ENCODE measurements at regions not wholly inside any gene's neighbourhood (a gene's known extent, or its start where the extent isn't known, plus 50 kb on each side); places are given as distances from the start of the nearest gene placed in this dataset.

DNA sequence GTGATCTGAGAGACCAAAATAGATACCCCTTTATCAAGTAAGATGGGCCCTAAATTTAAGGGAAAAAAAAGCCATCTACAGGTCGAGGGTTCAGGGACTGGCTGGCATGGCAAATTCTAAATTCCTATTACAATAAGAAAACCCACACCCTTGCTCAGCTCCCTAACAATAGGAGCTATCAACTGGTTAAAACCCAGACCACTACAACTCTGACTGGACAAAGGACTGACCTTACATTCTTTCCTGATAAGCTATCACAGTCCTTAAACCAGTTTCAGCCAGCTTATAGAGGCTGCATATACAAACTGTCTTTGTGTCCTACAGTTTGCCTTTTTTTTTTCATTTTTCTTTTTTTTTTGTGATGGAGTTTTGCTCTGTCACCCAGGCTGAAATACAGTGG, 803.6 kb downstream of the NR2F1-AS1 start:
- no peaks in the 10 kb centered on the region for H3K9me2 ChIP-seq (ENCODE audit: insufficient read depth)
- H4K20me1 ChIP-seq (replicated peaks; ENCODE audit: insufficient read depth), result no peaks in the 10 kb centered on the region
- peaks cover 17% of the 10 kb centered on the region for H3K4me1 ChIP-seq (ENCODE audit: insufficient read depth)
- no peaks in the 10 kb centered on the region for H3K36me3 ChIP-seq (ENCODE audit: insufficient read depth)
- Mint-ChIP-seq H3K4me3 (no peak overlapping the region), H3K36me3 (ENCODE audit: low read depth) (no peaks in the 10 kb centered on the region), H3K9me3 (no peaks in the 10 kb centered on the region), H3K27ac (no peak overlapping the region), H3K27me3 (ENCODE audit: insufficient read depth, low read depth, poor library complexity) (peaks cover 3% of the 10 kb centered on the region), H3K4me1 (peaks cover 27% of the 10 kb centered on the region)
- no peaks in the 10 kb centered on the region for H3K79me2 ChIP-seq (replicated peaks; ENCODE audit: insufficient read depth)
- DNase-seq (ENCODE audit: low spot score) (peak; percentile 31), ATAC-seq (peak; percentile 74)
- no peaks in the 10 kb centered on the region for H3F3A ChIP-seq (replicated peaks; ENCODE audit: low read depth)
- TF ChIP-seq, protein P1, sequence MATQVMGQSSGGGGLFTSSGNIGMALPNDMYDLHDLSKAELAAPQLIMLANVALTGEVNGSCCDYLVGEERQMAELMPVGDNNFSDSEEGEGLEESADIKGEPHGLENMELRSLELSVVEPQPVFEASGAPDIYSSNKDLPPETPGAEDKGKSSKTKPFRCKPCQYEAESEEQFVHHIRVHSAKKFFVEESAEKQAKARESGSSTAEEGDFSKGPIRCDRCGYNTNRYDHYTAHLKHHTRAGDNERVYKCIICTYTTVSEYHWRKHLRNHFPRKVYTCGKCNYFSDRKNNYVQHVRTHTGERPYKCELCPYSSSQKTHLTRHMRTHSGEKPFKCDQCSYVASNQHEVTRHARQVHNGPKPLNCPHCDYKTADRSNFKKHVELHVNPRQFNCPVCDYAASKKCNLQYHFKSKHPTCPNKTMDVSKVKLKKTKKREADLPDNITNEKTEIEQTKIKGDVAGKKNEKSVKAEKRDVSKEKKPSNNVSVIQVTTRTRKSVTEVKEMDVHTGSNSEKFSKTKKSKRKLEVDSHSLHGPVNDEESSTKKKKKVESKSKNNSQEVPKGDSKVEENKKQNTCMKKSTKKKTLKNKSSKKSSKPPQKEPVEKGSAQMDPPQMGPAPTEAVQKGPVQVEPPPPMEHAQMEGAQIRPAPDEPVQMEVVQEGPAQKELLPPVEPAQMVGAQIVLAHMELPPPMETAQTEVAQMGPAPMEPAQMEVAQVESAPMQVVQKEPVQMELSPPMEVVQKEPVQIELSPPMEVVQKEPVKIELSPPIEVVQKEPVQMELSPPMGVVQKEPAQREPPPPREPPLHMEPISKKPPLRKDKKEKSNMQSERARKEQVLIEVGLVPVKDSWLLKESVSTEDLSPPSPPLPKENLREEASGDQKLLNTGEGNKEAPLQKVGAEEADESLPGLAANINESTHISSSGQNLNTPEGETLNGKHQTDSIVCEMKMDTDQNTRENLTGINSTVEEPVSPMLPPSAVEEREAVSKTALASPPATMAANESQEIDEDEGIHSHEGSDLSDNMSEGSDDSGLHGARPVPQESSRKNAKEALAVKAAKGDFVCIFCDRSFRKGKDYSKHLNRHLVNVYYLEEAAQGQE (IDR thresholded peaks at IDR 0.05; ENCODE audit: unreplicated experiment), result no peak
- no peak for TF ChIP-seq JUNB (IDR thresholded peaks at IDR 0.05; ENCODE audit: unreplicated experiment)
- no peak overlapping the region for H3K4me2 ChIP-seq
- H3K27me3 ChIP-seq (ENCODE audit: insufficient read depth), result no peaks in the 10 kb centered on the region
- H3K27ac ChIP-seq (ENCODE audit: low read depth), result no peak overlapping the region
- H3K4me3 ChIP-seq, result no peak overlapping the region
- H2AFZ ChIP-seq, result no peak overlapping the region

DNA sequence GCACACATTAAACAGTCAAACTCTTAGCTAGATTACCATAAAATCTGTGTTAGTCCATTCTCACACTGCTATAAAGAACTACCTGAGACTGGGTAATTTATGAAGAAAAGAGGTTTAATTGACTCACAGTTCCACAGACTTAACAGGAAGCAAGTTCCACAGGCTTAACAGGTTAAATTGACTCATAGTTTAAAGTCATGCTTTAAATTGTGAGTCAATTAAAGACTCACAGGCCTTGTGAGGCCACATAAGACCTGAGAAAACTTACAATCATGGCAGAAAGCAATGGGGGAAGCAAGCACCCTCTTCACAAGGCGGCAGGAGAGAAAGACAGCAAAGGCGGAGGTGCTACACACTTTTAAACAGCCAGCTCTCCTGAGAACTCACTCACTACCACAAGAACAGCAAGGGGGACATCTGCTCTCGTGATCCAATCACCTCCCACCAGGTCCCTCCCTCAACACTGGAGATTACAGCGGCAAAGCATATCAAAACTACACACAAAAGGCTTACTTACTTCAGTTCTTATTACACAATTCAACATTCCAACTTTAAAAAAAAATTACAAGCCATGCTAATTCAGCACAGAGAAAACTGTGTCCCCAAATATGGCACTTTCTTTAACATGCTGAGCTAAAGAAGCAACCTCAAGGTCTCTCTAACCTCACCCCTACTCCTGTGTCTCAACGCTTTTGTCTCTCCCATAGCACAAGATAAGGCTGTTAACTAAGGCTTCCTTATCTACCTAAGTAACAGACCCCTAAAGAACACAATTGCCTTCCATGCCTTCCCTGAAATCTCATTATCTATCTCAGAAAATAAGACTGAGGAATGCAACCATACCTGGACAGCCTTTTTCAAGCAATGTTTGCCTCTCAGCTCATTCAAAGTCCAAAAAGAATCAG, 805.1 kb downstream of the NR2F1-AS1 start:
- H3F3A ChIP-seq (replicated peaks; ENCODE audit: low read depth), result no peaks in the 10 kb centered on the region
- no peaks in the 10 kb centered on the region for H3K9me3 Mint-ChIP-seq
- no peak overlapping the region for H3K4me2 ChIP-seq
- no peak overlapping the region for H3K4me3 ChIP-seq
- H3K4me3 Mint-ChIP-seq, result no peak overlapping the region
- H3K4me1 Mint-ChIP-seq, result peaks cover 27% of the 10 kb centered on the region
- no peaks in the 10 kb centered on the region for H3K36me3 Mint-ChIP-seq (ENCODE audit: low read depth)
- H3K79me2 ChIP-seq (replicated peaks; ENCODE audit: insufficient read depth), result no peaks in the 10 kb centered on the region
- TF ChIP-seq CREB1 (CRISPR knock-in tag; IDR thresholded peaks at IDR 0.05; ENCODE audit: low read depth), result no peak
- TF ChIP-seq NANOG (IDR thresholded peaks at IDR 0.05; ENCODE audit: borderline replicate concordance), result no peak
- TF ChIP-seq, protein P2, sequence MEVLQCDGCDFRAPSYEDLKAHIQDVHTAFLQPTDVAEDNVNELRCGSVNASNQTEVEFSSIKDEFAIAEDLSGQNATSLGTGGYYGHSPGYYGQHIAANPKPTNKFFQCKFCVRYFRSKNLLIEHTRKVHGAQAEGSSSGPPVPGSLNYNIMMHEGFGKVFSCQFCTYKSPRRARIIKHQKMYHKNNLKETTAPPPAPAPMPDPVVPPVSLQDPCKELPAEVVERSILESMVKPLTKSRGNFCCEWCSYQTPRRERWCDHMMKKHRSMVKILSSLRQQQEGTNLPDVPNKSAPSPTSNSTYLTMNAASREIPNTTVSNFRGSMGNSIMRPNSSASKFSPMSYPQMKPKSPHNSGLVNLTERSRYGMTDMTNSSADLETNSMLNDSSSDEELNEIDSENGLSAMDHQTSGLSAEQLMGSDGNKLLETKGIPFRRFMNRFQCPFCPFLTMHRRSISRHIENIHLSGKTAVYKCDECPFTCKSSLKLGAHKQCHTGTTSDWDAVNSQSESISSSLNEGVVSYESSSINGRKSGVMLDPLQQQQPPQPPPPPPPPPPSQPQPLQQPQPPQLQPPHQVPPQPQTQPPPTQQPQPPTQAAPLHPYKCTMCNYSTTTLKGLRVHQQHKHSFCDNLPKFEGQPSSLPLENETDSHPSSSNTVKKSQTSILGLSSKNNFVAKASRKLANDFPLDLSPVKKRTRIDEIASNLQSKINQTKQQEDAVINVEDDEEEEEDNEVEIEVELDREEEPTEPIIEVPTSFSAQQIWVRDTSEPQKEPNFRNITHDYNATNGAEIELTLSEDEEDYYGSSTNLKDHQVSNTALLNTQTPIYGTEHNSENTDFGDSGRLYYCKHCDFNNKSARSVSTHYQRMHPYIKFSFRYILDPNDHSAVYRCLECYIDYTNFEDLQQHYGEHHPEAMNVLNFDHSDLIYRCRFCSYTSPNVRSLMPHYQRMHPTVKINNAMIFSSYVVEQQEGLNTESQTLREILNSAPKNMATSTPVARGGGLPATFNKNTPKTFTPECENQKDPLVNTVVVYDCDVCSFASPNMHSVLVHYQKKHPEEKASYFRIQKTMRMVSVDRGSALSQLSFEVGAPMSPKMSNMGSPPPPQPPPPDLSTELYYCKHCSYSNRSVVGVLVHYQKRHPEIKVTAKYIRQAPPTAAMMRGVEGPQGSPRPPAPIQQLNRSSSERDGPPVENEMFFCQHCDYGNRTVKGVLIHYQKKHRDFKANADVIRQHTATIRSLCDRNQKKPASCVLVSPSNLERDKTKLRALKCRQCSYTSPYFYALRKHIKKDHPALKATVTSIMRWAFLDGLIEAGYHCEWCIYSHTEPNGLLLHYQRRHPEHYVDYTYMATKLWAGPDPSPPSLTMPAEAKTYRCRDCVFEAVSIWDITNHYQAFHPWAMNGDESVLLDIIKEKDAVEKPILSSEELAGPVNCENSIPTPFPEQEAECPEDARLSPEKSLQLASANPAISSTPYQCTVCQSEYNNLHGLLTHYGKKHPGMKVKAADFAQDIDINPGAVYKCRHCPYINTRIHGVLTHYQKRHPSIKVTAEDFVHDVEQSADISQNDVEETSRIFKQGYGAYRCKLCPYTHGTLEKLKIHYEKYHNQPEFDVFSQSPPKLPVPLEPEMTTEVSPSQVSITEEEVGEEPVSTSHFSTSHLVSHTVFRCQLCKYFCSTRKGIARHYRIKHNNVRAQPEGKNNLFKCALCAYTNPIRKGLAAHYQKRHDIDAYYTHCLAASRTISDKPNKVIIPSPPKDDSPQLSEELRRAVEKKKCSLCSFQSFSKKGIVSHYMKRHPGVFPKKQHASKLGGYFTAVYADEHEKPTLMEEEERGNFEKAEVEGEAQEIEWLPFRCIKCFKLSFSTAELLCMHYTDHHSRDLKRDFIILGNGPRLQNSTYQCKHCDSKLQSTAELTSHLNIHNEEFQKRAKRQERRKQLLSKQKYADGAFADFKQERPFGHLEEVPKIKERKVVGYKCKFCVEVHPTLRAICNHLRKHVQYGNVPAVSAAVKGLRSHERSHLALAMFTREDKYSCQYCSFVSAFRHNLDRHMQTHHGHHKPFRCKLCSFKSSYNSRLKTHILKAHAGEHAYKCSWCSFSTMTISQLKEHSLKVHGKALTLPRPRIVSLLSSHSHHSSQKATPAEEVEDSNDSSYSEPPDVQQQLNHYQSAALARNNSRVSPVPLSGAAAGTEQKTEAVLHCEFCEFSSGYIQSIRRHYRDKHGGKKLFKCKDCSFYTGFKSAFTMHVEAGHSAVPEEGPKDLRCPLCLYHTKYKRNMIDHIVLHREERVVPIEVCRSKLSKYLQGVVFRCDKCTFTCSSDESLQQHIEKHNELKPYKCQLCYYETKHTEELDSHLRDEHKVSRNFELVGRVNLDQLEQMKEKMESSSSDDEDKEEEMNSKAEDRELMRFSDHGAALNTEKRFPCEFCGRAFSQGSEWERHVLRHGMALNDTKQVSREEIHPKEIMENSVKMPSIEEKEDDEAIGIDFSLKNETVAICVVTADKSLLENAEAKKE (CRISPR knock-in tag; IDR thresholded peaks at IDR 0.05), result no peak
- H3K4me1 ChIP-seq (ENCODE audit: insufficient read depth), result peaks cover 17% of the 10 kb centered on the region
- DNase-seq (ENCODE audit: low spot score), result no peak
- peak overlapping the region; percentile 48; the same call in 1 of the 2 replicates for H2AFZ ChIP-seq
- H3K27ac Mint-ChIP-seq, result no peak overlapping the region
- H3K9me2 ChIP-seq (ENCODE audit: insufficient read depth), result no peaks in the 10 kb centered on the region
- H4K20me1 ChIP-seq (replicated peaks; ENCODE audit: insufficient read depth), result no peaks in the 10 kb centered on the region
- H3K27ac ChIP-seq (ENCODE audit: low read depth), result no peak overlapping the region
- H3K27me3 ChIP-seq (ENCODE audit: insufficient read depth), result no peaks in the 10 kb centered on the region
- peaks cover 3% of the 10 kb centered on the region for H3K27me3 Mint-ChIP-seq (ENCODE audit: insufficient read depth, low read depth, poor library complexity)
- ATAC-seq, result no peak
- H3K36me3 ChIP-seq (ENCODE audit: insufficient read depth), result no peaks in the 10 kb centered on the region

All from GM23338 (cell line).